ENCODE measurements at regions not wholly inside any gene's neighbourhood (a gene's known extent, or its start where the extent isn't known, plus 50 kb on each side); places are given as distances from the start of the nearest gene placed in this dataset.

DNA sequence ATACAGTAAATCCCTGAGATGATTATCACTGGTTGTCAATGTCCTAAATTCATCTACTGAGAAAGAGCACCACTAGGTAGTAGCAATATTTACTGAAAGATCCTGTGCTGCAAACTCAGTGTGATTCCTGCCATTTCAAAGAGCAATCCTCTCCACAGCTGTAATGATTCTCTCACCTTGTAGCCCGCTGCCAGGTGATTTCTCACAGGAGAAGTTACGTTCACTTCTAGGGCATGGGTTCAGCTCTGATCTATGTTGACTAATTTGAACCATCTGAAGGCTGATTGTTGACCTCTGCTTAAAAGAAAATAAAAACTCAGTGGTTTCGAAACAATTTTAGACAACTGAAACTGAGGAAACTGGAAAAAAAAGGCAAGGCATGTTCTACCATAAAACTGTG is 197.0 kb downstream of the FAT4 start:
- DNase-seq (ENCODE audit: low read depth, low spot score), result no peak

DNA sequence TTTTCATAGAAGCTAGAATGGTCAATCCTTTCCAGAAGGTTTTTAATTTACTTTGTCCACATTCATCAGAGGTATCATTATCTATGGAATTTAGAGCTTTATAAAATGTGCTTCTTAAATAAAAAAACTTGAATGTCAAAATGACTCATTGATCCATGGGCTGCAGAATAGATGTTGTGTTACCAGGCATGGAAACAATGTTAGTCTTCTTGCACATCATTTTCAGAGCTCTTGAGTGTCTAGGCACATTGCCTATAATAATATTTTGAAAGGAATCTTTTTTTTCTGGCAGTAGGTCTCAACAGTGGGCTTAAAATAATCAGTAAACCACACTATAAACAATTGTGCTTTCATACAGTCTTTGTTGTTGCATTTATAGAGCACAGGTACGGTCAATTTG is 200.3 kb downstream of the FAT4 start:
- no peak for DNase-seq (ENCODE audit: low read depth, low spot score)

DNA sequence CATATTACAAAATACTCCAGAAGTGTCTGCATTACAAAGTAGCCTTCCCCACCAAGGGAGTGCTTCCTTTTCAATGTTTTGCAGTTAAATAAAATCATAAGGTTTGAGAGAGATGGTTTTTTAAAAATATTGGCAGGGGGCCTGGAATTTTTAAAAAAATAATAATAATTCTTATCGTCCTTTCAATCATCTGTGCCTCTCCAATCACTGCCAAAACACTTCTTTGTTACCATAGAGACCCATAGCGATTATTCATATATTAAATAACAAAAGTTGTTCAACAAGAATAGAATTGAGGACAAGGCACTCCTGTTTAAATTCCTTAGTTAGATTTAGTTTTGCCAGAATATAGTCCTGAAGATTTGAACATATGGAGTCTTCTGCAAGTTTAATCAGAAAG is 203.1 kb downstream of the FAT4 start:
- DNase-seq (ENCODE audit: low read depth, low spot score), result no peak

DNA sequence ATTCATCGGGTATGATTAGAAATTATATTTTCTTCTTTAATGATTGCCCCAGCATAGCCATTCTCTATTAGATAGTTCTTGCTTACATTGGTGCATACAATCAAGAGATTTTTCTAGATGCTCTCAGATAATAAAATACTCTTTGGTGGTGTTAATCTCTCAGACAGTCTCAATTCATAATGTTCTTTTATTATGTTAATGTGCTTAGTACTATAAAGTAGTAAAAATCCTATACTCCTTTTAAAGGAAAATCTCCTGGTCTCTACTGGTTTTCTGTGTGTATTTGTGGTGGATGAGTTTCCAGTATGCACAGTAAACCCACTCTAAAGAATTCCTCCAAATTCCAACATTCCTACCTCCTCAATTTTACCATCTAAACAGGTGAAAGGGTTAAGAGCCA is 203.5 kb downstream of the FAT4 start:
- DNase-seq (ENCODE audit: low read depth, low spot score), result no peak

DNA sequence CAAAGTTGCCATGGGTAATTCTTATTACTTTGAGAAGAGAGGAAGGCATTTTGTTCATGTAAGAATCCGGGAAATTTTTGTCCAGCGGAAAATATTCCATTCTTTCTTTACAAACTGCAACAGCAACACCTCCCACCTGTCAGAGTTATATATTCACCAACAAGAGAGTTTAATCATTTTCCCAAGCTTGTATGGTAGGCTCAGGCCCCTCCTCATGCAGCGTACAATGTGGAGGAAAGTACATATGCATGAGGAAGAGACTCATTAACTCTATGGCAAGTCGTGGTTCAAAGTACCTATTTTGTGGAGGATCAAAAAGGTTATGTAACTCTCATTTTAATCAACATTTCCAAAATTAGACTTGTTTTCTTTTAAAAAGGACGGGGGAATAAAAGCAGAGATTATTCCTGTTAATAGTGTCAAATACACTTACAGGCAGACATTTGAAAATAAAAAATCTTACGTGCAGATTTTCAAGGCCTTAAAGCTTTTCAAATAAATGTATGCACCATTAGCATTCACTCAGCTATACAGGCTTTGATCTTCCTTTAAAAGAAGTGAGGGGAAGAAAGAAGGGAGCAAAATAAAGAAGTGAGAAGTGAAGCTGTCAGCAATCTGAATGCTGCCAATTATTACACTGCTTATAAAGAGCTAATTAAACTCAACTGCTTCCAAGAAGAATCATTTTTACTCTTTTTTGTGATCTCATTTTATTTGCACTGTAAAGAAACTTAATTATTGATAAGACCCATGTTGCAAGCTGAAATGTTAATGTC is 204.8 kb downstream of the FAT4 start:
- DNase-seq (ENCODE audit: low read depth, low spot score), result no peak

DNA sequence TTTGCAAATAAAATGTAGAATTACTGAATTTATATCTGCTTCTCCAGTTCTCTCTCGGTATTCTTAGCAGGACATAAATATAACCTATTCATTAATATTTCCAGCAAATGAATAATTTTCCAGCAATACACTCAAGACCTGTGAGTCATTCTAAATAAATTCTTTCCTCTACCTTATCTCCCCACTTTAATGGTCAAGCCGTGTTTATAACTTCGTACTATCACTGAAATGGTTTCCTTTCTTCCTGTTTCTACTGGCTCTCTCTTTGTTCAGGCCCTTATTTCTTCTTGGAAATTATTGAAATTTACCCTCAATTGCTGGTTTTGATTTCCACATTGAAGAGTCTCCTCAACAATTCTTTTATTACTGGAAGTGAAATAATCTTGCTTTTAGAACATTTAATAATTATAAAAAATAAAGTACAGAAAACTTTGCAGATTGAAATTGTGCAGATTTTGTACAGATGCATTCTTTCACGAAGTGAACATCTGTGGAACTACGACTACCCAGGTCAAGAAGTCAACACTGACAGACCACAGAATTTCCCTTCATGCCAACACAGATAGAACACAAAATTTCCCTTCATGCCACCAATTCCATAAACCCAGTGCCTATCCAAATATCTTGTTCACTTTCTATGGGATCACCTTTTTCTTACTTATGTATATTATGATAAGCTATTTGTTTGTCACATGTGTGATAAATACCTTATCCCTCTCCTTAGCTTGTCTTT is 205.7 kb downstream of the FAT4 start:
- DNase-seq (ENCODE audit: low read depth, low spot score), result no peak

DNA sequence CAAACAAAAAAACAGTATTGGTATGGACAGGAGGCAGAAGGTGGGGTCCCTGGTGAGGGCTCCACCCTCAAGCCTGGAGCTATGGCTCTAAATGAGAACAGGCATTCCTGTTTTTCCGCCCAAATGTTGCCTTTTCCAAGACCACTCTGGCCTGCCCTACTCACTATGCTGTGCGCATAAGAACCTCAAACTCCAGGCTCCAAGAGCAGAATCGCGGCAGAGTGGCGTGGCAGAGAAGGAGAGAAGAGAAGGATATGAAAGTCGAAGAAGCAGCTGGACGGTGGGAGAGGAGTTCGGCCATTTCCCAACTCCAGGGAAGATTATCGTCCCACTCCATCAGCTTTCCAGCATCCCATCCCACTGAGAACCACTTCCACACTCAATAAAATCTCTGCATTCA is 207.8 kb downstream of the FAT4 start:
- DNase-seq (ENCODE audit: low read depth, low spot score), result no peak

DNA sequence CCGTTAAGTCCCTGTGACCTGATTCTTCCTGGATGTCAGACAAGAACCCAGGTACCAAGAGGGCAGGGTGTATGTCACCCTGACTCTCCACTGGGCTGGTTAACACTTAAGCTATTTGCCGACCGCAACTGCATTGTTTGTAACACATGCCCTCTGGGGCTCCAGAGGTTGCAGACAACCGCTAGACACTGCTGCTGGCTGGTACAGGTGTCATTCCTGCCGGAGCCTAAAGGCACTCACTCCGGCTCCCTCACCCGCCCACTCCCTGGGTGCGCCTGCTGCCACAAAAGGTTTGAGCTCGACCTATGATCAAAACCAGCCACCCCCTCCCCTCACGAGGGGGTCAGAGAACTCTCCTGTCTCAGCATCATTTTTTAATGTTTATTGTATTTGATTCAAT is 208.2 kb downstream of the FAT4 start:
- DNase-seq (ENCODE audit: low read depth, low spot score), result no peak

DNA sequence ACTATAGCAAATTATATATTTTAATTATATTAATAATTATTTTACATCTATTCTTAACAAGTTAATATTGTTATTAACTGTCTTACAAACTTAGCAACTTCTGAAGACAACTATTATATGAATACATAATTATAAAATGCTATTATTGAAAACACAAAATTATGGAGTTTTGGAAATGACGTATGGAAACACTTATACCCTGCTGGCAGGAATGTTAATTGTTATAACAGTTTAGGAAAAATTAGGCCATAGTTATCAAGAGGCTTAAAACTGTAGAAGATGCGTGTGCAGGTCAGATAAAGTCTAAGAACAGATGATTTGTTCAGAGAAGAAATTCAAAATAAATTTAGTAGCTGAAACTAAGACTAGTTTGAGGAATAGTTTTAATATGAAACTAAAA is 211.7 kb downstream of the FAT4 start:
- DNase-seq (ENCODE audit: low read depth, low spot score), result no peak

DNA sequence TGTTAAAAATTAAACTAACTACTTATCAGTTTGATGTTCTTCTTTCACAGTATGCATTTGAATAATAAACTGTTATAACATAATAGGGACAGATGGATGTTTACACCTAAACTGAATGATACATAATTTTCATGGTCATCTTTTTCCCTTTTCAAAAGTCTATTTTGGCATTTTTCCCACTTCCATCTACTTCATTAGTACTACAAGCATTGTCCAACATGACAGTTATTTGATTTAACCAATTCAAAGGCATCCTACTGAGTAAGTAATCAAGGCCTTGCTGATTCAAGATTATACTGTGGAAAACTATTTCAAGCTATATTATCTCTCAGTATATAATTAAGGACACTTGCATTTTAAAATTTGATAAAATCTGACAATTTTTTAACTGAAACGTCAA is 212.9 kb downstream of the FAT4 start:
- DNase-seq (ENCODE audit: low read depth, low spot score), result no peak

DNA sequence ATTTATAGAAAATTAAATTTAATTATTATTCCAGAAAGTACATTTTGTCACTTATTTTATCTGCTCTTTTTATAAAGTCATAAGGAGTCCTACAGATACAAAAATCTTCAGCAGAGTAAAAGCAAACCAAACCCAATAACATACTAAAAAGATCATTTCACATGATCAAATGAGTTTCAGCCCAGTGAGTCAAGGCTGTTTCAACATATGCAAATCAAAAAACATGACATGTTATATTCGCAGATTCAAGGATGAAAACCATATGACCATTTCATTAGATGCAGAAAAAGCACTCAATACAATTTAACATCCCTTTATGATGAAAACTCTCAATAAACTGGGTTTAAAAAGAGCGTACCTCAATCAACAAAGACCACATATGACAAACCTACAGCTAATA is 214.3 kb downstream of the FAT4 start:
- DNase-seq (ENCODE audit: low read depth, low spot score), result no peak

DNA sequence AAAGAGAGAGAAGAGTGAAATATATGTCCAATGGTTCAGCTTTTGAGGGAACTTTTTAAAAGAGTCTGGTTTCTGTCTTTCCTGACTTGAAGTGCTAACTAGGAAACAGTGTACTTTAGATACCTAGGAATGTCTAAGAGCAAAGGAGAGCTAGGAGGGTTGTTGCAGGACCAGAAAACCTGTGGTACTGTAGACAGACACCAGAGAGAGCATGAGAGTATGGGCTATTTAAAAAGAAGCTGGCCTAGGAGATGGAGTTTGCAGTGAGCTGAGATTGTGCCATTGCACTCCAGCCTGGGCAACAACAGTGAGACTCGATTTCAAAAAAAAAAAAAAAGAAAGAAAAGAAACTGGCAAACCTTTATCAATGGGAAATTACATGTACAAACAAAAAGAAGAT is 223.9 kb downstream of the FAT4 start:
- no peak for DNase-seq (ENCODE audit: low read depth, low spot score)

DNA sequence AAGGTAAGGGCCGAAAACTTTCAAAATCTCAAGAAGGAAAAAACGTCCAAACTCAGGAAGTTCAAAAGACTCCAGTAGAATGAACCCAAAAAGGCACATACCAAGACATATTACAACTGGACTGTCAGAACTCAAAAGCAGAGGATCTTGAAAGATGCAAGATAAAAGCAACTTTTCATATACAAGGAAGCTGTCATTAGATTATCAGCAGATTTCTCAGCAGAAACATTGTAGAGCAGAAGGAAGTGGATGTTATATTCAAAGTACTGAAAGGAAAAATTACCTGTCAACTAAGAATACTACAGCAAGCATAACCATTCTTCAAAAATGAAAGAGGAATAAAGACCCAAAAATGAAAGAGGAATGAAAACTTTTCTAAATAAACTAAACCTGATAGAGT is 224.9 kb downstream of the FAT4 start:
- no peak for DNase-seq (ENCODE audit: low read depth, low spot score)

DNA sequence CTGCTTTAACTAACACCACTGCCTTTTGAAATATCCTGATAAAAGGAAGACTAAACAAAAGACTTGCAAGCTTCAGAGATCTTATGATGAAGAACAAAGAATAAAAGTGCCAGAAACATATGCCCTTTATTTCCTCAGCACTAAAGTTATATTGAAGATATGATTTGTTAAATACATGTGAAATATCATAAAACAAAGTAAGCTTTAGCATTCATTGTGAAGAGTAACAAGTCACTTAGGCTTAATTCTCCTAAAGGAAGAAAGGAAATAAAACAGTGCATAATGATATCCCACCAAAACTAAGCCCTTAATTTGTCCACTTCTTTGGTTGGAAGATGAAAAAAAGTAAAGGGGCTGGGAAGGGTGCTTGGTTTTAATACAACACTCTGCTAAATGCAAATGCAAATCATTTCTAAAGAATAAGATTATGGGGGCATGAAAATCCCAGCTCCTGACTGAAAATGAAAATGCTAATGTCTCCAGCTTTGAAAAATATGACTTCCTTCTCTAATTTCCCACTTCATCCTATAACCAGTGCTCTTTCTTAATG is 227.2 kb downstream of the FAT4 start:
- DNase-seq (ENCODE audit: low read depth, low spot score), result no peak

DNA sequence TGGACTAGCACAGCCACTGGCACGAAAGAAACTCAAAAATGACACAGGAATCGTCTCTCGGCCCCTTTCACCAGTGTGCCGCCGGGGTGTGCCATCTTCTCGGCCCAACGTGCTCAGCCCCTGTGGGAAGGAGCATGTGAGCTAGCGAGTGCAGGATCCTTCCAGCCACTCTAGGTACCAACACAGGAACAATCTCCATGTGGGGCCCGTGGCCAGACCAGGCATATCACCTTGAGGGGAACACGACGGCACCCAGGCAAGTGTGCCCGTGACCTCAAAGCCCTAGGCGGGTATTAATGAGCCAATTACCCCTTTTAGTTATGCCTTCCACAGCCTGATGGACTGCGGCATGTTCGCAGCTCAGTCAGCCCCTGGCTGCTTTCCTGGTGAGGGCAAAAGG is 231.5 kb downstream of the FAT4 start:
- DNase-seq (ENCODE audit: low read depth, low spot score), result no peak

DNA sequence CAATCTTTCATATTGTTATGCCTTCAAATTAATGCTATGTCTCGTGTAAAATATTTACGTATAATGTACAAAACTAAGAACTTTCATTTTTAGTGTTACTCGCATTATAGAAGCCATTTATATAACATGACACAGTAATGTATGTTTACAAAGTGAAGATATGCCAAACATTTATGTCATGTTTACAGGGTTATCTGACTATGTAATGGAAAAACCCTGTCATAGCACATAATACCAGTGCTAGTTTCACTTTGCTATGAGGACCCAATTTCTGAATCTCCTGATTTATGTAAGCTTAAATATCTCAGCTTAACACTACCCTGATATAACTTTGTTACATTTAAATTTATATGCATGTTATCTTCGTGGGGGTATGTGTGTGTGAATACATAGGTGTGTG is 233.1 kb downstream of the FAT4 start:
- no peak for DNase-seq (ENCODE audit: low read depth, low spot score)

DNA sequence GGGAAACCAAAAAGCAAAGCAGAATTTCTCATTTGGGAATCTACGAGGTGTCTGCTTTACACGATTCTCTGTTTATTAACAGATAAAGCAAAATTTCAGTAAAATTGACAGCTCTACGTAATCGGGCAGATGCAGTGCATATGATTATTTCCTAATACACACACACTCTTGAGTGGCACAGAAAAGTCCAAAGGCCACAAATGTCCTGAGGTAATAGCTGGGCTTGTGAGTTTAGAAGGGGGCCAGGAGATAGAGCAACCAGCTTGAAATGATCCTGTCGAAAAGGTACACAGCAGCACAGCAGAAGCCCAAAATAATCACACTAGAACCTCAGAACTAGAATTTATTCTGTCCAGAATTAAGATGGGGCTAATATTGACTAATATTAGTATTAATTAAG is 236.0 kb downstream of the FAT4 start:
- DNase-seq (ENCODE audit: low read depth, low spot score), result no peak

DNA sequence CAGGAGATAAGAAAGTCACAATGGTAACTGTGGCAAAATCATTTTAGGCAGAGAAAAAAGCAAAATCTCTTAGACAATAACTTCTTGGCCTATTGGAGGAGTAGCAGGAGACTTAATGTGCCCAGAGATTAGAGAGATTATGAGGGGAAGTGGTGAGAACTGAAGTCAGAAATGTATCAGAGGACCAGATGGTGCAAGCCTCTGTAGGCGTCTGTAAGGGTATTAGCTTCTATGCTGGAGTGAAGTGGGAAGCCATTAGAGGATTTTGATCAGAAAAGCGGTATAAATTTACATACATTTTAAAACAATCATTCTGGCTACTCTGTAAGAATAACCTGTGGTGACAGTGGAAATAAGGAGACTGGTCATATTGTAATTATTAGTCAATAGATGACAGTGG is 236.7 kb downstream of the FAT4 start:
- DNase-seq (ENCODE audit: low read depth, low spot score), result no peak

DNA sequence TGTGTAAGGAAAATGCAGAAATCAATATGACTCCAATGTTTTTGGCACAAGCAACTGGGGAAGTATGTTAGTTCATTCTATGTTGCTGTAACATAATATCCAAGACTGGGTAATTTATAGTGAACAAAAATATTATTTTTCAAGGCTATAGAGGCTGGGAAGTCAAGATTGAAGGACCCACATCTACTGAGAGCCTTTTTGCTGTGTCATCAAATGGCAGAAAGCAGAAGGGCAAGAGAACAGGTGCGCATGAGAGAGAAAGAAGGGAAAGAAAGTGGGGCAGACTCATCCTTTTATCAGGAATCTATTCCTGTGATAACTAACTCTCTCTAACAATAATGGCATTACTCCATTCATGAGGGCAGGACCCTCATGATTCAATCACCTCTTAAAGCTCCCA is 237.2 kb downstream of the FAT4 start:
- no peak for DNase-seq (ENCODE audit: low read depth, low spot score)

DNA sequence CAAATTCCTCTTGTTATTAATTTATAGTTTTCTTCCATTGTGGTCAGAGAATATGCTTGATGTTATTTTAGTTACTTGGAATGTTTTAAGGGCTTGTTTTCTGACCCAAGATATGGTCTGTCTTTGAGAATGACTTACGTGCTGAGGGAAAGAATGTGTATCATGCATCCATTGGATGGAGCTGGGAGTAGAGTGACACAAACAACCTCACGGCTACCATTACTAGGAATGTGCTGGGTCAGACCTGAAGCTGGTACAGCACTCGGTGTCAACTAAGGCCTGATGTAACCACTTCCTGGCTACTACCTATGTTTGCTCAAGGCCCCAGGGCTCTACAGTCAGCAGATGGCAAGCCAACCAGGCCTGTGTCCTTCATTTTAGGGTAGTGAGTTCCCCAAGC is 257.8 kb downstream of the FAT4 start:
- DNase-seq (ENCODE audit: low read depth, low spot score), result no peak

DNA sequence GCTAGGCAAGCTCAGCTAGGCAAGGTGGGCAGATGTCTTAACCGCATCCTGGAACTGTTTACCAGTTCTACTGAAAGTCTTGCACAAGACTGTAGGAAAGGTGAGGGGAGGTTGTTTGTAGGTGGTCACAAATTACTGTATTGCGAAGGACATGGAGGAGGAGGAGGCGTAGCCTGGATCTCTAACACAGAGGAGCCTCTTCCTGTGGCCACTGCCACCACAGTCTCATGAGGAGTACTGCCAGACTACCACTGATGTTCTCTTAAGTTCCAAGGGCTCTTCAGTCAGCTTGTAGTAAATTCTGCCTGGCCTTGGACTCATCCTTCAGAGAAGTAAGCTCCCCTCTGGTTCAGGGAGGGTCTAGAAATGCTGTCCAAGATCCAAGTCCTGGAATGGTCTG is 258.6 kb downstream of the FAT4 start:
- no peak for DNase-seq (ENCODE audit: low read depth, low spot score)

DNA sequence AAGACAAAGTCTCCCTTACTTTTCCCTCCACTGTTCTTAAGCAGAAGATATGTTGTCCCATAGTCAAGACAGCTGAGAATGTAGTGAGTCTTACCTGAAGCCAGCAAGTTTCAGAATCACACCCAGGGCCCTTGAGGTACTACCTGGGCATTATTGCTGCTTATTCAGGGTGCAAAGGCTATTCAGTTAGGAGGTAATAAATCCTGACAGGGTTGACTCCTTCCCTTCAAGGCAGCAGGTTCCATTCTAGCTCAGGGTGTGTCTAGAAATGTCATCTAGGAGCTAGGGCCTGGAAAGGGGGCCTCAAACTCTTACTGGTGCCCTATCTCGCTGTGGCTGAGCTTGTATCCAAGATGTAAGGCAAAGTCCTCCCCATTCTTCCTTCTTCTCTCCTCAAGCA is 259.0 kb downstream of the FAT4 start:
- DNase-seq (ENCODE audit: low read depth, low spot score), result no peak

DNA sequence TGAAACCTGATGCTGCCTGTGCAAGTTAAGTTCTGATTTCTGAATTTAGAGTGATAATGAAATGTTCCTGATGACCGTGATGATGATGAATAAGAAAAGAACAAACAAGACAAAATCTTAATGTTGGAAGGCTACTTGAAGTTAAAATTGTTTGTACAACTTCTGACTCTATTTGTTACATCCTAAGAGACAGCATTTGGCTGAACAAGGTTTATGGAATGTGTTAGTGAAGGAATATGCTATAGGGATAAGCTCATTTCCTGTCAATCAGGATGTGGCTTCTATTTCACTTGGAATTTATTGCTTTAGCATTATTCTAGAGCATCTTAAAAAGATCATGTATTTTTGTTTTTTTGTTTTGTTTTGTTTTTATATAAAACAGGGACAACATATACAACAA is 267.5 kb downstream of the FAT4 start:
- no peak for DNase-seq (ENCODE audit: low read depth, low spot score)
